Activated CD4-positive, alpha-beta T cell treated with anti-CD3 and anti-CD28 coated beads, Interleukin-2, Interleukin-4, amounts not matched to agents 100 ng/mL and 50 ng/mL, durations not matched to agents 16 hours and 8 hours (primary cell): ENCODE measurements at regions not wholly inside any gene's neighbourhood (a gene's known extent, or its start where the extent isn't known, plus 50 kb on each side); places are given as distances from the start of the nearest gene placed in this dataset.
"Not testable (repeated sequence)": the region's sequence is repeated elsewhere in the genome, so short reads cannot be mapped to it uniquely, and the experiment has no call there.

ENCODE experiments used
- DNase-seq: peaks from one replicate; pipeline ENCODE4 v3.0.0-alpha.2; 2020; ENCODE audit warnings: low spot score

DNA sequence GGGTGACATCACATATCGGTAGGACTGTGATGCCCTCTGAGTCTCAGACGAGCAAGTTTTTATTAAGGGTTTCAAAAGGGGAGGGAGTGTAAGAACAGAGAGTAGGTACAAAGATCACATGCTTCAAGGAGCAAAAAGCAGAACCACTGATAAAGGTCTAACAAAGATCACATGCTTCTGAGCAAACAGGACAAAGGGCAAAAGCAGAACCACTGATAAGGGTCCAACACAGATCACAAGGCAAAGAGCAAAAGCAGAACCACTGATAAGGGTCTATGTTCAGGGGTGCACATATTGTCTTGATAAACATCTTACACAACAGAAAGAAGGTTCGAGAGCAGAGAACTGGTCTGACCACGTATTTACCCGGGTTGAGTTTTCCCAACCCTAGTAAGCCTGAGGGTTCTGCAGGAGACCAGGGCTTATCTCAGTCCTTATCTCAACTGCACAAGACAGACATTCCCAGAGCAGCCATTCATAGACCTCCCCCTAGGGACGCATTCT lies 604.2 kb upstream of the GYPC start:
- DNase-seq = not testable (repeated sequence)

- DNase-seq = no peak
Measured at GRCh38 chr2:126059379-126059778, 596.6 kb upstream of the GYPC start.

GRCh38 chr2:126085011-126085795 lies 570.8 kb upstream of the GYPC start:
- no peak for DNase-seq

GRCh38 chr2:126100962-126101361 lies 555.0 kb upstream of the GYPC start:
- DNase-seq = no peak

GRCh38 chr2:126106006-126106405 lies 550.0 kb upstream of the GYPC start:
- no peak for DNase-seq

DNA sequence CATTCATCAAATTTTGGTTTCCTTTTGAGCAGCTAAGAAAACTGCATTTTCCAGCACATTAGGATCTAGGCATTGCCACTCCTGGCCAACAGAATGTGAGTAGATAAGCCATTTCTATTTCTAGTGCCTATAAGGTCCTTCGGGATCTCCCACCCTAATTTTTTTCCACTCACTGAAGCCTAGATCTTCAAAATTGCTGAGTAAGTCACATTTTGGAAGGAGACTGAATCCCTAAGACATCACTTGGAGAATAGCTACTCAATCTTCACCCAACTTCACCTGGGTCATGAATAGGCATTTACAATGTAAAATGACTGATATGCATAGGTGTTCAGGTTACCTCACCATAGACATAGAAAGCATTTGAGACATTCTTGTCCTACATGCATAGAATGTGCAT lies 548.1 kb upstream of the GYPC start:
- DNase-seq = no peak

- no peak for DNase-seq
Measured at GRCh38 chr2:126115975-126116374, 540.0 kb upstream of the GYPC start.

DNA sequence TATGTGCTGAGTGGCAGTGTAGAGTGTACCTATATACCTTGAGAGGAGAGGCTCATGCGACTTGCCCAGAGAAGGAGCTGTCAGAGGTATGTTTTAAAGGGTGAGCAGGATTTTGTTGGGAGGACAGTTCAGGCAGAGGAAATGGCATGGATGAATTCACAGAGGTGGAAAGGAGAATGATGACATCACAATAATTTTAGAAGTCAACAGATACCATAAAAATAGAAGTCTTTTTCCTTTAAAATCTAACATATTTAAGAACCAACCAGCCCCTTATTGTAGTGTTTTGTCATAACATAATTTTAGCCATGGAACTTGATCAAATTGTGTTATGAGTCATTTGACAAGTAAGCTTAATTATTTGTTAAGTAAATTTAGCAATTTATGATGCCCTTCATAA lies 538.1 kb upstream of the GYPC start:
- no peak for DNase-seq

DNA sequence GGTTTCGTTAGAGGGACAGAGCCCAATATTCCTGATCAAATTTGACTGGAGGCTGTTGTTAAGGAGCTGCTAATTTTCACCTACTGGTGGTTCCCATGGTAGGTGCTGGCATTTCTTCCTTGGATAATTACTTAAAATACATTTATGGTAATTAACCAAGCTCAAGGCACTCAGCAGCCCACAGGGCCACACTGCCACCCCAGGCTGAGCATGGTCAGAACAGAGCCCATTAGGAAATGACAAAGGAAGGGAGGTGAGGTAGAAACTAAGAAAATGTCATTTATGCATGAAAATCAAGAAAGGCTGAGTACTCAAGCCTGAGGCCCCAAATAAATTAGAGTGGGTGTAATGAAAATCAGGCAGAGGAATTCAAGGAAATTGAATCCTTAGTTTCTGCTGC lies 510.2 kb upstream of the GYPC start:
- DNase-seq = no peak

DNA sequence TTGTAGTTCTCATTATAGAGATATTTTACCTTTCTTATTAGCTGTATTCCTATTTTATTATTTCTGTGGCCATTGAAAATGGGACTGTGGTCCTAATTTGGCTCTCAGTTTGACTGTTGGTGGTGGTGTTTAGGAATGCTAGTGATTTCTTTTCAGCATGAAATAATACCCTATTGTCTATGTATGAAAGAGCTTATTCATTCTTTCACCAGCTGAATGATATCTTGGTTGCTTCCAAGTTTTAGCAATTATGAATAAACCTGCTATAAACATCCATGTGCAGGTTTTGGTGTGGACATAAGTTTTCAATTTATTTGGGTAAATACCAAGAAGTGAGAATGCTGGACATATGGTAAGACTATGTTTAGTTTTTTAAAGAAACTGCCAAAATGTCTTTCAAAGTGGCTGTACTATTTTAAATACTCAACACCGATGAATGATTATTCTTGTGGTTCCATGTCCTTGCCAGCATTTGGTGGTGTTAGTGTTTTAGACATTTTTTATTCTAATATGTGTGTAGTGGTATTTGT lies 501.6 kb upstream of the GYPC start:
- no peak for DNase-seq

DNA sequence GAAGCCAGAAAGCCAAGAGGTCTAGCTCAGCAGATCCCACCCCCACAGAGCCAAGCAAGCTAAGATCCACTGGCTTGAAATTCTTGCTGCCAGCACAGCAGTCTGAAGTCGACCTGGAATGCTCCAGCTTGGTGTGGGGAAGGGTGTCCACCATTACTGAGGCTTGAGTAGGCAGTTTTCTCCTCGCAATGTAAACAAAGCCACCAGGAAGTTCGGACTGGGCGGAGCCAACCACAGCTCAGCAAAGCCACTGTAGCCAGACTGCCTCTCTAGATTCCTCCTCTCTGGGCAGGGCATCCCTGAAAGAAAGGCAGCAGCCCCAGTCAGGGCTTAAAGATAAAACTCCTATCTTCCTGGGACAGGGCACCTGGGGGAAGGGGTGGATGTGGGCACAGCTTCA lies 495.0 kb upstream of the GYPC start:
- DNase-seq = not testable (repeated sequence)

GRCh38 chr2:126172631-126173184 lies 483.2 kb upstream of the GYPC start:
- no peak for DNase-seq

DNA sequence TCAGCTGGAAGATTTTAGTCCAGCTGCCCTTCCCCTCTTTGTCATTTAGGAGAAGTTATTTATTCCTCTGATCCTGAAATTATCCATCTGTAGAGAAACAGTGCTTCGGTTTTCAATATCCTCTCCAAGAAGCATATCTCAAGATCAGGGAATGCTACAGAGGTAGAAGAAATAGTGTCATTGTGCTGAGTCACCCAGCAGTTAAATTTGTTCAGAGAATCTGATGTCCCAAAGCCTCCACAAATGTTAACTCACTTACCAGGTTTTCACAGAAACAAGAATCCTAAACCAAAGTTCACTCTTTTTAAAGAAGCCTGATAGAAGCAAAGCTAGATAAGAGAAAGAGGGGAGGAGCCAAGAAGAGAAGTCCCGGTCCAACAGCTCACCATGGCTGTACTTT lies 480.7 kb upstream of the GYPC start:
- no peak for DNase-seq

DNA sequence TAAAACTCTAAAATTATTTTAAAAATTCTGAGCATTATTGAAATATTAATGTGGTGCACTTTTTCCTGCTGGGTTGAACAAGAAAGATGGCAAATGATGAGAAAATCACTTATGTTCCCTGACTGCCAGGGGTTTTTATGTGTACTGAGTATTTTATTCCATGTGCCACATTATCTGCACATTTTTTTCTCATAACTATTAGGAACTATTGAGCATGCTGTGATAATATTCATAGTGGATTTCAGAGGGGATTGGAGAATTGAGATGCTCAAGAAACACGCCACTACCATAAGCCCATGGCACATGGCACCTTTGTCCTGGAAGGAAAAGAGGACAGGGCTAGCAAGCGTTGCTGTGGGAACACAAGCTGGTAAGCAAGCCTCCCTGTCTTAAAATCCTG lies 478.5 kb upstream of the GYPC start:
- no peak for DNase-seq

GRCh38 chr2:126187668-126188067 lies 468.3 kb upstream of the GYPC start:
- no peak for DNase-seq

- no peak for DNase-seq
Measured at GRCh38 chr2:126189527-126189926, 466.4 kb upstream of the GYPC start.

- no peak for DNase-seq
Measured at GRCh38 chr2:126200538-126200937, 455.4 kb upstream of the GYPC start.

DNA sequence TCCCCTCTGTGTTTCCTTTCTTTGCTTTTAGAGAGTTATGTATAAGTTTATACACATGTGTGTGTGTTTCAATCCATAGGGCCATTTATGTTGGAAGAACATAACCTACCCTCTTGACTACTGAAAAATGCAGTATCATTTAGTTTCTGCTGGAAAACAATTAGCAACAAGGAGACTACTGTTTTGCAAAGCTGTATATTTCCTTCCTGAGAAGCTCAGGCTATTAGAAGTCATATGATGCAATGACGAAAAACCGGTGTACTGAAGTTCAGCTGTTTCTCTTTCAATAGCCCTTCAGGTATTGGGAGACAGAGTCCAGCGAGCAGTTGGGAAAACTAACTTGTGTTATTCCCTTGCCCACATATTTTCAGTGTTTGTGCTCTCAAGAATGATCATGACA lies 447.7 kb upstream of the GYPC start:
- no peak for DNase-seq

- DNase-seq = no peak
Measured at GRCh38 chr2:126212735-126213134, 443.2 kb upstream of the GYPC start.

DNA sequence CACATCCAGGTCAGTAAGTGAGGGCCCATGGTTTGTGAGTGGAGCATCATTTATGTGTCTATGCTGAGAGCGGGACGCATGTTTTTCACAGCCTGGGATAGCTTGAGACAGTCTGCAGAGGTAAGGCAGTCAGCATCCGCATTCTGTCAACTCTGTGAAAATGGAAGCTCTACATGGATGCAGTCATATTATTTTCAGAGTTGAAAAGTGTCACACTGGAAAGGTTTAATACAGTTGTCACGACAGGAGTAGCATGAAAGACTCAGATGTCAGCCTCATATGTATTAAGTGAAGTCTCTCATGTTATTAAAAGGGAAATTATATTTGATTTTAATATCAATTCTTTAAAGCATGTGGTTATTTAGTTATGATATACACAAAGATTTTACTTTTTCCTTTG lies 436.9 kb upstream of the GYPC start:
- DNase-seq = no peak

DNA sequence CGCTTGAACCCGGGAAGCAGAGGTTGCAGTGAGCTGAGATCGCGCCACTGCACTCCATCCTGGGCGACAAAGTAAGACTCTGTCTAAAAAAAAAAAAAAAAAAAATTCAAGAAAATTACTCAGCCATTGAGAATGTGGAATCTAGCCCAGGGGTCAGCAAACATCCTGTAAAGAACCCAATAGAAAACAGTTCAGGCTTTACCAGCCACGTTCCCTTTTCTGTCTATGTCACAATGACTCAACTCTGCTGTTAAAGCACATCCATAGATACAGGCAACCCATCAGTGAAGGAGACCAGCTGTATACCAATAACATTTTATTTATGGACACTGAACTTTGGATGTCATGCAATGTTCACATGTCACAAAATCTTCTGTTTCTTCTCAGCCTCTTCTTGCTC lies 435.6 kb upstream of the GYPC start:
- DNase-seq = no peak

DNA sequence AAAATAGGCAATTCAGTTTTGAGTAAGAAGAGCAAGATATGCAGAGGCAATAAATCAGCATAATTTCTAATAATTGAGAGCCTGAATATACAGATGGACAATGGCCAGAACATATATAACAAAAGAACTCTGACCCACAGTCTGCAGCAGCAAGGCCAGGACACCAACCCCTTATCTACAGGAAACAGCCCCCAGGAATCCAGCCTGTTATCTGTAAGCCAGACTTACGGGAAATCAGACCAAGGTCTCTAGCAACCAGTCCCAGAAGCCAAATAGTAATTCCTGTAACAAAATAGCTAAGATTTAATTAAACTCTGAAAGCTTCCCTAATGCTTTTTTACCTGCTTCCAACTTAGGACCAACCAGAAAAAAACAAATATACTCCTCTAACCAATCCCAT lies 434.5 kb upstream of the GYPC start:
- no peak for DNase-seq

GRCh38 chr2:126222278-126222677 lies 433.7 kb upstream of the GYPC start:
- DNase-seq = no peak

DNA sequence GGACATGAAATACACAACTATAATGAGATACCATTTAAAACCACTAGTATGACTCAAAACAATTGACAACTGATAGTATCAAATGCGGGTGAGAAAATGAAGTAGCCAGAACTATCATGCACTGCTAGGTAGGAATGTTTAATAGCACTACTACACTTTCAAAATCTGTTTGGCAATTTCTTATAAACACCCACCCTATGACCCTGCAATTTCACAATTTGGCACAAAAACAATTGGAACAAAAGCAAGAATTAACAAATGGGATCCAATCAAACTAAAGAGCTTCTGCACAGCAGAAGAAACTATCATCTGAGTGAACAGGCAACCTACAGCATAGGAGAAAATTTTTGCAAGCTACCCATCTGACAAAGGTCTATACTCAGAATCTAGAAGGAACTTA lies 431.2 kb upstream of the GYPC start:
- no peak for DNase-seq
